Hepatocyte (in vitro differentiated cells): ENCODE measurements at regions not wholly inside any gene's neighbourhood (a gene's known extent, or its start where the extent isn't known, plus 50 kb on each side); places are given as distances from the start of the nearest gene placed in this dataset.

Experiments
- DNase-seq: peaks from one replicate; pipeline ENCODE4 v3.0.0-alpha.2; 2016; ENCODE audit warnings: low spot score
- H2AFZ ChIP-seq: fragments of 200-600 bp; sonication (generic); 2 replicates; pipeline ENCODE4 v1.6.0; 2016; ENCODE audit warnings: antibody characterized with exemption, mild to moderate bottlenecking
- H3K27ac ChIP-seq: fragments of 200-600 bp; sonication (generic); 2 replicates; pipeline ENCODE4 v1.5.1; 2016; ENCODE audit warnings: mild to moderate bottlenecking
- H3K27me3 ChIP-seq: fragments of 200-600 bp; sonication (generic); 2 replicates; pipeline ENCODE4 v1.6.1; 2016
- H3K36me3 ChIP-seq: fragments of 200-600 bp; sonication (generic); replicated peaks from 2 replicates; pipeline ENCODE4 v1.5.1; 2016; ENCODE audit warnings: low read depth; ENCODE audit not compliant: insufficient read depth
- H3K4me1 ChIP-seq: fragments of 200-600 bp; sonication (generic); 2 replicates; pipeline ENCODE4 v1.5.1; 2016; ENCODE audit warnings: mild to moderate bottlenecking, moderate library complexity; ENCODE audit not compliant: insufficient read depth
- H3K4me2 ChIP-seq: fragments of 200-600 bp; sonication (generic); 2 replicates; pipeline ENCODE4 v1.6.0; 2016
- H3K4me3 ChIP-seq: fragments of 200-600 bp; sonication (generic); 2 replicates; pipeline ENCODE4 v1.5.1; 2016; ENCODE audit warnings: mild to moderate bottlenecking
- H3K79me2 ChIP-seq: fragments of 200-600 bp; sonication (generic); 2 replicates; pipeline ENCODE4 v1.6.0; 2017; ENCODE audit warnings: mild to moderate bottlenecking
- H3K9me2 ChIP-seq: fragments of 200-600 bp; sonication (generic); replicated peaks from 2 replicates; pipeline ENCODE4 v1.6.0; 2017; ENCODE audit warnings: mild to moderate bottlenecking; ENCODE audit not compliant: insufficient read depth
- H3K9me3 ChIP-seq: fragments of 200-600 bp; sonication (generic); 2 replicates; pipeline ENCODE4 v1.5.1; 2016; ENCODE audit warnings: low read depth, mild to moderate bottlenecking
- H4K20me1 ChIP-seq: fragments of 200-600 bp; sonication (generic); 2 replicates; pipeline ENCODE4 v1.6.0; 2016; ENCODE audit warnings: mild to moderate bottlenecking; ENCODE audit not compliant: insufficient read depth, poor library complexity, severe bottlenecking
- EZH2 ChIP-seq: fragments of 200-600 bp; sonication (generic); IDR thresholded peaks from 2 replicates; pipeline ENCODE4 v1.6.1; 2016; ENCODE audit warnings: antibody characterized with exemption, mild to moderate bottlenecking, borderline replicate concordance
- EZH2phosphoT487 ChIP-seq: fragments of 200-600 bp; sonication (generic); IDR thresholded peaks from one replicate; pipeline ENCODE4 v1.6.1; 2018; ENCODE audit warnings: antibody characterized with exemption, mild to moderate bottlenecking, low read depth, moderate library complexity; ENCODE audit not compliant: unreplicated experiment, severe bottlenecking
- WGBS: methylation state at CpG from one replicate; pipeline ENCODE4 v1.1.6; 2016; ENCODE audit warnings: low lambda C conversion rate; ENCODE audit errors: missing lambda C conversion rate; 5-methylcytosine and 5-hydroxymethylcytosine counted together
- TF ChIP-seq, protein P1 (sequence below): fragments of 200-600 bp; sonication (generic); IDR thresholded peaks from 2 replicates; pipeline ENCODE4 v1.5.1; 2016; ENCODE audit warnings: antibody characterized with exemption, mild to moderate bottlenecking; ENCODE audit not compliant: poor library complexity

DNA sequence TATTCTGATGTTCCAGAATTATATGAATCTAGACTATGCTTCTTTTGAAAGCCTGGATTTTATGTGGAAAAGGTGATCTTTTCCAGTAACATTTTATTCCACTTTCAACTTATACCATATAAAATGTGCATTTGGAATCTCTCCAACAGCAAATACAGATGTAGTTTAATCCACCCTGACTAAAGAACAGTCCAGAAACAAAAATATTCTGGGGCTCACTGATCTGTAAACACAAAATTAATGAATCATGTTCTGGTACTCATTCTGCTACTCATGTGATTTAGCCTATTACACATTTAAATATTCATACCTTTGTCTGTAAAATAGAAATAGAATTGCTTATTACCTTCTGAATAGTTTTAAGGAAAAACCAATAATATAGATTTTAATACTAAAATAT, 125.8 kb downstream of the ARRDC3 start:
- Histone ChIP-seq H3K36me3 (no peaks in the 10 kb centered on the region), H3K9me2 (no peaks in the 10 kb centered on the region), H3K4me1 (no peaks in the 10 kb centered on the region), H3K79me2 (no peaks in the 10 kb centered on the region), H3K4me2 (no peak overlapping the region), H3K9me3 (no peaks in the 10 kb centered on the region), H2AFZ (no peak overlapping the region), H3K4me3 (no peak overlapping the region), H3K27ac (no peak overlapping the region), H3K27me3 (no peaks in the 10 kb centered on the region), H4K20me1 (no peaks in the 10 kb centered on the region)
- TF ChIP-seq, protein P1, sequence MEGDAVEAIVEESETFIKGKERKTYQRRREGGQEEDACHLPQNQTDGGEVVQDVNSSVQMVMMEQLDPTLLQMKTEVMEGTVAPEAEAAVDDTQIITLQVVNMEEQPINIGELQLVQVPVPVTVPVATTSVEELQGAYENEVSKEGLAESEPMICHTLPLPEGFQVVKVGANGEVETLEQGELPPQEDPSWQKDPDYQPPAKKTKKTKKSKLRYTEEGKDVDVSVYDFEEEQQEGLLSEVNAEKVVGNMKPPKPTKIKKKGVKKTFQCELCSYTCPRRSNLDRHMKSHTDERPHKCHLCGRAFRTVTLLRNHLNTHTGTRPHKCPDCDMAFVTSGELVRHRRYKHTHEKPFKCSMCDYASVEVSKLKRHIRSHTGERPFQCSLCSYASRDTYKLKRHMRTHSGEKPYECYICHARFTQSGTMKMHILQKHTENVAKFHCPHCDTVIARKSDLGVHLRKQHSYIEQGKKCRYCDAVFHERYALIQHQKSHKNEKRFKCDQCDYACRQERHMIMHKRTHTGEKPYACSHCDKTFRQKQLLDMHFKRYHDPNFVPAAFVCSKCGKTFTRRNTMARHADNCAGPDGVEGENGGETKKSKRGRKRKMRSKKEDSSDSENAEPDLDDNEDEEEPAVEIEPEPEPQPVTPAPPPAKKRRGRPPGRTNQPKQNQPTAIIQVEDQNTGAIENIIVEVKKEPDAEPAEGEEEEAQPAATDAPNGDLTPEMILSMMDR: no peak
- TF ChIP-seq EZH2 (no peak), EZH2phosphoT487 (no peak)
- DNase-seq: no peak

DNA sequence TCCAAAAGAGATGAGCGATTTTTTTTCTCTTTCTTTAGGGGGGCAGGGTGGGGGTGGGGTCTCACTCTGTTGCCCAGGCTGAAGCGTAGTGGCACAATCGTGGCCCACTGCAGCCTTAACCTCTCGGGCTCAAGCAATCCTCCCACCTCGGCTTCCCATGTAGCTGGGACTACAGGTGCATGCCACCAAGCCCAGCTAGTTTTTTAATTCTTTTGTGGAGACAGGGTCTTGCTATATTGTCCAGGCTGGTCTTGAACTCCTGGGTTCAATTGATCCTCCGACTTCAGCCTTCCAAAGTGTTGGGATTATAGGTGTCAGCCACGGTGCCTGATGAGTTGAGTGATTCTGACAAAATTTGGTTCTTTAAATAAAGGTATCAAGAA, 127.0 kb downstream of the ARRDC3 start:
- Histone ChIP-seq H3K9me2 (no peaks in the 10 kb centered on the region), H3K4me3 (no peak overlapping the region), H3K9me3 (no peaks in the 10 kb centered on the region), H3K27ac (no peak overlapping the region), H3K36me3 (no peaks in the 10 kb centered on the region), H3K79me2 (no peaks in the 10 kb centered on the region), H2AFZ (no peak overlapping the region), H3K4me1 (no peaks in the 10 kb centered on the region), H4K20me1 (no peaks in the 10 kb centered on the region), H3K4me2 (no peak overlapping the region), H3K27me3 (no peaks in the 10 kb centered on the region)
- WGBS: 96% methylated on average over 7 of the region's 7 CpGs
- no peak for DNase-seq
- TF ChIP-seq EZH2: no peak
- no peak for TF ChIP-seq EZH2phosphoT487
- TF ChIP-seq, protein P1: no peak

DNA sequence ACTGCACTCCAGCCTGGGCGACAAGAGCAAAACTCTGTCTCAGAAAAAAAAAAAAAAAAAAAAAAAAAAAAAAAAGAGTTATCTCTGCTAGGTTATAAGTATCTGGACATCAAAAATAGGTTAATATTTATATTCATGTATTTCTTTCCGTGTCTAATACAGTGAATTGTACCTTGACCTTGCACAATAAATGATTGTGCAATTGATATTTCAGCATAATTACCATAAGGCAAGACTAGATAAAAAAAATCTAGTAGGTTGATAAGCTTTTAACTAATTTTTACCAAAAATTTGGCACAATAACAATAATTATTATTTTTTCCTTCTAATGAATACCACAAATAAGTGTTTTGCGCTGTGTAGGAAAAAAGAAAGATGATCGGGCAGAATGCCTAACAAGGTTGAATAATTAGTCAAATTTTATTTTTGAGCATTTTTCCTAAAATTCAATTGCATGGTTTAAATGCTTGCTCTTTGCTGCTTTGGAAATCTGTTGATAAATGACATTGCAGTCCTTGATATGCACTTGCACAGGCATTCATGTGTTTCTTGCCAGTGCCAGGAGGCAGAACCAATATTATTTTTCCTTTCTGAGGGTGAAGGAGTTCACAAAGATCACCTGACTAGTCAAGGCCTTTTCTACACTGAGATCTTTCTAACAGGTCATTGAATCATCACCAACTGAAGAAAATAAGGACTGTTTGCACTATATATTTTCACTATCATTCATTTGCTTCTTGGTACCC, 127.5 kb downstream of the ARRDC3 start:
- 90% methylated on average over 4 of the region's 4 CpGs for WGBS
- no peak overlapping the region for H2AFZ ChIP-seq
- TF ChIP-seq EZH2phosphoT487: no peak
- no peak for TF ChIP-seq EZH2
- TF ChIP-seq, protein P1: no peak
- H3K9me2 ChIP-seq: no peaks in the 10 kb centered on the region
- H3K4me1 ChIP-seq: no peaks in the 10 kb centered on the region
- no peaks in the 10 kb centered on the region for H3K9me3 ChIP-seq
- DNase-seq: no peak
- H3K4me3 ChIP-seq: no peak overlapping the region
- no peak overlapping the region for H3K4me2 ChIP-seq
- H3K27me3 ChIP-seq: no peaks in the 10 kb centered on the region
- H3K27ac ChIP-seq: no peak overlapping the region
- H3K79me2 ChIP-seq: no peaks in the 10 kb centered on the region
- H4K20me1 ChIP-seq: no peaks in the 10 kb centered on the region
- H3K36me3 ChIP-seq: no peaks in the 10 kb centered on the region
